HG03521 (cell line): ENCODE measurements at regions not wholly inside any gene's neighbourhood (a gene's known extent, or its start where the extent isn't known, plus 50 kb on each side); places are given as distances from the start of the nearest gene placed in this dataset.
A peak's percentile ranks its signal among the peaks of the same experiment; 100 is the strongest.
"Not testable (repeated sequence)": the region's sequence is repeated elsewhere in the genome, so short reads cannot be mapped to it uniquely, and the experiment has no call there.

ENCODE experiments used
- ATAC-seq: cut with Tn5 transposase; IDR thresholded peaks from one replicate; pipeline ENCODE4 v1.9.1; 2021; ENCODE audit warnings: mild to moderate bottlenecking, moderate library complexity; ENCODE audit not compliant: unreplicated experiment

DNA sequence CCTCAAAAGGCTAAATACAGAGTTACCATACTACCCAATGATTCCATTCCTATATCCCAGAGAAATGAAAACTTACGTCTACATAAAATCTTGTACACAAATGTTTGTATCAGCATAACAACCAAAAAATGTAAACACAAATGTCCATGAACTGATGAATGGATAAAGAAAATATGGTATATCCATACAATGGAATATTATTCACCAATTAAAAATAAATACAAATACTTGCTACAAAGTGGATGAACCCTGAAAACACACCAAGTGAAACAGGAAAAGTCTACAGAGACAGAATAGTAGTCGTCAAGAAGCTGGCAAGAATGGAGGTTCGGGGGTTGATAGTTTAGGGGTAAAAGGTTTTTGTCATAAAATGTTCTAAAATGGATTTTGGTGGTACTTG is 54.0 kb upstream of the ANKRD28 start:
- ATAC-seq: no peak

GRCh38 chr3:15858547-15859506 is 61.0 kb upstream of the ANKRD28 start:
- ATAC-seq: peak; percentile 71

DNA sequence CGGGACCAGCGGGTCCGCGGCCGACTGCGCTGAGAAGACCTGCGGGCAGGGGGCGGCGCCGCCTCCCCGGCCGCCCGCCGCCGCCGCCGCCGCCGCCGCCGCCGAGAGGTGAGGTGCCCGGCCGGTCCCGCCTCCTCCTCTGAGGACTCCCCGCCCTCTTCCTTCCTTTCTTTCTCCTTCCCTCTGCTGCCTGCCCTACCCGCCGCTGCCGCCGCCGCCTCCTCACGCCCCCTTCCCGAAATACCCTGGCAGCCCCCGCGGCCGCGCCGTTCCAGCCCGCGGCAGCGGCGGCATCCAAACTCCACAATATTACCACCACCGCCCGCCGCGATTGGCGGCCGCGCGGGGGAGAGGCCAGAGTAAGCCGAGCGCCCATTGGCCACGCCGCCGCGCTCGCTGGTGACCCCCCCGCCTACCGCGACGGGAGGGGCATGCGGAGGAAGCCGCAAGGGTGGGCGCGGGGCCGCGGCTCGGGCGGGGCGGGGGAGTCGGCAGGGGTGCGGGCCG is 61.8 kb upstream of the ANKRD28 start:
- ATAC-seq: peak; percentile 75

DNA sequence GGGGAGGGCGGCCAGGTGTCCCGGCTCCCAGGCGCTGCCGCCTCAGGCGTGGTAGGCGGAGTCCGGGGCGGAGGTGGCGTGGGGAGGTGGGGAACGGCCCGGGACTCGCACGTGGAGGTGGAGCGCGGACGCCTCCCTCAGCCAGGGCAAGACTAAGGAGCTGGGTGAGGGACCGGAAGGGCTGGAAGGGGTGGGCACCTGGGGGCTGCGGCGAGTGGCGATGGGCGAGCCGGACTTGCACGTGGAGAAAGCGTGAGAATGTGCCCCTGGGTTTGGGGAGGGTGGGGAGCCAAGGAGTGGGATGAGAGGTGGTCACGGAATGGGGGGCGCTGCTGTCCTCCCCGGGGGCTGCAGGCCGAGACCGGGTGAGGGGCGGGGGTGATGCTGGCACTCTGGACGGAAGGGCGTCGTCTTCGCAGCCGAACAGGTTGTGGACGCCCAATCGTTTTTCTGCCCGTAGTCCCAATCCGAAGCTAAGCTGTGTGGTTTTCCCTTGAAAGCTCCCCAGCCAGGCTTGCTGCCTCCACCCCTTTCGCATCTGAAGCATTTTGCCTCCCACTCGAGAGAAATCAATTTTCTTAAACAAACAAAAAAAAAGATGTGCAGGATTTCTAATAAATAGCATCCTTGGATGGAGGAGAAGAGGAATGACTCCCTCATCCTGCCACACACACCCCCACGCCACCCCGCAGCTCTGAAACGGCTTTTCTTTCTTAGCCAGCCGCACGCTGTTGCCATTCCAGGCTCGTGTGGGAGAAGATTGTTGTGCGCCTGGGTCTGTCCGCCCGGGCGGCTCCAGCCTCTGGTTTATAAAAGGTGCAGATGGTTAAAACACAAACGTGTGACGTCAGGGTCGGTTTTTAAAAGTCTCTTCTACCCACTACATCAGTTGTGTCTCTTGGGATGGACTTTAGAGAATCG is 62.5 kb upstream of the ANKRD28 start:
- ATAC-seq: peak; percentile 39

DNA sequence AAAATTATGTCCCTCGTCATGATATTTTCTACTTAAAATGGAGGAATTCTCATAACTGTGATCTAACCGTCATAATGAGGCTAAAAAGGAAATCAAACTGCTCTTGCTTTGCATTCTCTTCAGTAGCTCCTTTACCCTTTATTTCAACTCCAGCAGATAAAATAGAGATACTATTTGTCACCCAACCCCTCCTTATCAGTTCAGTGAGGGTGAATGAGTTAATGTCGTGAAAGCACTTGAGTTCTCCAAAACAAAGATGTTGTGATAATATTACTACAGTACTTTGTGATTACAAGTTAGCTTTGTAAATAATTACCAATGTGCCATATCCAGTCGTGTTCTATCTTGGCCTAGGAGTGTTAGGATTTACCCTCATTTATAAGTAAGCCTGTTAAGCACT is 63.4 kb upstream of the ANKRD28 start:
- ATAC-seq: no peak

DNA sequence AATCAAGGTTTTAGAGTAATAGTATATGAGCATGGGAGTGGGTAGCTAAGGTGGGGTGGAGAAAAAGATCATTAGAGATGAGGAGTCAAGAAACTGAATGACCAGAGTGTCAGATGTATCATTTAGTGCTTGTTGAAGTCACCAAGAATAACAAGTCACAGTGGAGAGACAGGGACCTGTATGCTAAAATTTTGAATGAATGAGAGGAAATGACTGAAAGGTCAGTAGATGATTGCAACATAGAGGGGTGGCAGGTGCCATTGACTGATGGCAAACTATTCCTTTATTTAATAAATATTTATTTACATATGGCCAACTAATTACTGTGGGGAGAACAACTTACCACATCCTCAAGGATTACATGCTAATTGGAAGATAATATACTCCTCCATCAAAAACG is 75.0 kb upstream of the ANKRD28 start:
- ATAC-seq: no peak

GRCh38 chr3:15873415-15873814 is 75.6 kb upstream of the ANKRD28 start:
- ATAC-seq: no peak

- no peak for ATAC-seq
These were observed 77.4 kb upstream of the ANKRD28 start for GRCh38 chr3:15875016-15875689.

DNA sequence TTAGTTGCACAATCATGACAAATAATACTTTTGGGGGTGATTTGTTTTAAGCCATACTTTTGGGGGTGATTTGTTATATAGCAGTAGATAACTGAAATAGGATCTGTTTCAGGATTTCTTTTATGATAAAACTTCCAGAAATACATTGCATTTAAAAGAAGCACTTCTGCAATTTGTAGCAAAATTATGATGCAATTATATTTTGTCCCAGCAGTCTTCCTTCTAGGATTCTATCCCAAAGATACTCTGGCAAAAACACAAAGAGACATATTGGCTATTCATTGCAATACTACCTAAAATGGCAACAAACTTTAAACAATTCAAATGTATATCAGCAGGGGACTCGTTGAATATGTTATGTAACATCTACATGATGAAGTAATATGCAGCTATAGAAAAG is 78.9 kb upstream of the ANKRD28 start:
- ATAC-seq: no peak

DNA sequence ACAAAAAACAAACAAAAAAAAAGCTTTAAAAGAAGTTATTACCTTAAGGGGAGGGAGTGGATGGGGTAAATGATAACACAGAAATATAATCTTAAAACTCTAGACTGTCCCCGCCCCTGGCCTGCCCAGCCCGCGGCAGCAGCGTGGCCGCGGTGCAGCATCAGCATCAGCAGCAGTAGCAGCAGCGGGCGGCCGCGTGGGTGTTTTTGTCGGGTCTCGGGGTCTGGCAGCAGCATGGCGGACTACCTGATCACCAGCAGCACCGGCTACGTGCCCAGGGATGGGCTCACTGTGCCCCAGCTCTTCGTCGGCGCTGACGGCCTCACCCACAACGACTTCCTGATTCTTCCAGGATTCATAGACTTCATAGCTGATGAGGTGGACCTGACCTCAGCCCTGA is 80.0 kb upstream of the ANKRD28 start:
- ATAC-seq: no peak

- ATAC-seq: not testable (repeated sequence)
These were observed 82.0 kb upstream of the ANKRD28 start for GRCh38 chr3:15879787-15880186.

DNA sequence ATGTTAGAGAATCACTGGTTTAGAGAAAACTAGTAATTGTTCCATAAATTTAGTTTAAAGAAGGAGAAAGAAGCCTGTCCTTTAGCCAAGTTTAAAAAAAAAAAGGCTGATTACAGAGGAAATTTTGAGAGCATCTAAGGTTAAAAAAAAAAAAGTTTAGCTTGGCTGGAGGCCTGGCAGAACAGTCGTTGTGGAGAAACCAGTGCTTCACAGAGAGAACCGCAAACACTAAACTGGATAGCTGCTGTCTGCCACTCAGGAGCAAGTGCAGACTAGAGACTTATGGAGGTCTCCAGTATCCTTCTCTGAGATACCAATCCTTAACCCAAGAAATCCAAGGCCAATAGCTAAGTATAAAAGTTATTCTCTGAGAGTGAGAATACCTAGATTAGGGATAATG is 84.8 kb upstream of the ANKRD28 start:
- ATAC-seq: no peak

GRCh38 chr3:15884132-15884531 is 86.4 kb upstream of the ANKRD28 start:
- ATAC-seq: no peak

DNA sequence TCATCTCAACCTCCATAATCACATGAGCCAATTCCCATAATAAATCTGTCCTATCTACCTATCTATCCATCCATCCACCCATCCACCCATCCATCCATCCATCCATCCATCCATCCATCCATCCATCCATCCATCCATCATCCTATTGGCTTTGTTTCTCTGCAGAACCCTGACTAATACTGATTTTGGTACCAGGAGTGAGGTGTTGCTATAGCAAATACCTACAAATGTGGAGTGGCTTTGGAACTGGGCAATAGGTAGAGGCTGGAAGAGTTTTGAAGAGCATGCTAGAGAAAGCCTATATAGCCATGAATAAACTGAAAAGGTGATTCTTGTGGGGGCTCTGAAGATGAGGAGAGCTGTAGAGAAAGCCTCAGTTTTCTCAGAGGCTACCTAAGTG is 88.7 kb upstream of the ANKRD28 start:
- ATAC-seq: no peak

- ATAC-seq: no peak
These were observed 89.5 kb upstream of the ANKRD28 start for GRCh38 chr3:15887261-15887660.

GRCh38 chr3:15889936-15890335 is 92.2 kb upstream of the ANKRD28 start:
- ATAC-seq: no peak

DNA sequence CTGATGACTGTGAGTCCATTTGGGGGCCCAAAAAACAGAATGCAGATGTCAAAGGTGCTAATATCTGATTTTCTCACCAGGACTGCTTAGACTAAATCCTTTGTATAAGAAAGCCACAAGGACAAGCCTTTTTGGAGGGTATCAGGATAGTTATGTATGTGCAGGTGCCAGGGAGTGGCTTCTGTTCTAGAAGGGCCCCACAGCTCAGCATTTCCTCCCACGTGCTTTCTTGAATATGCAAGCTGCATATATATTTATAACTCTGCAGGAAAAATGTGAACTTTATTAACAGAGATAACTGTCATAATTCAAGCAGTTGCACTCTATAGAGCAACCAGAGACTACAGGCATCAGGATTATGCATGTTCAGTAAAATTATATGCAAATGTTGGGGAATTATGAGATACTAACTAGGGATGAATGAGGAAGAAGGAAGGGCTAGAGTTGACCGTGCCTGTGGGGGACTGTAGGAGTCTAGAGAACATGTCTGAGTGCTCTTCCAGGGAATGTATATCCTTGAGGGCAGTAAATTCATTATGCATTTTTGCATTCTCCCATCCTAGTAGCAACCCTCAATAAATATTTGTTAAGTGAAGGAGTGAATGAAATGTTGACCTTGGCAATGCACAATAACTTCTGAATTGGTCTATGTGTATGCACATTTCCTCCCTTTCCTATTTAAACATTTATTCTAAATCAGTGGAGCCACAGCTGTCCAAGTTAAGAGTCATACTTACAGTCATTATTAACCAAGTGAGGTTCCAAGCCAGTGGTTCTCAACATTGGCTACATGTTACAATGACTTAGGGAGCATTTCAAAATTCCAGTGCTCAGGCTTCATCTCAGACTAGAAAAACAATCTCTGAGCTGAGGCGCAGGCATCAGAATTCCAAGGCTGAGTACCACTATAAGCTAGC is 94.8 kb upstream of the ANKRD28 start:
- no peak for ATAC-seq

- ATAC-seq: no peak
These were observed 96.6 kb upstream of the ANKRD28 start for GRCh38 chr3:15894382-15894781.

- ATAC-seq: no peak
These were observed 98.7 kb upstream of the ANKRD28 start for GRCh38 chr3:15896500-15896899.

GRCh38 chr3:15899388-15899787 is 101.6 kb upstream of the ANKRD28 start:
- ATAC-seq: no peak
